GM18511 (cell line): ENCODE measurements at regions not wholly inside any gene's neighbourhood (a gene's known extent, or its start where the extent isn't known, plus 50 kb on each side); places are given as distances from the start of the nearest gene placed in this dataset.
"Not testable (repeated sequence)": the region's sequence is repeated elsewhere in the genome, so short reads cannot be mapped to it uniquely, and the experiment has no call there.

Experiments
- ATAC-seq: cut with Tn5 transposase; IDR thresholded peaks from one replicate; pipeline ENCODE4 v1.9.1; 2021; ENCODE audit warnings: mild to moderate bottlenecking, moderate library complexity; ENCODE audit not compliant: unreplicated experiment

DNA sequence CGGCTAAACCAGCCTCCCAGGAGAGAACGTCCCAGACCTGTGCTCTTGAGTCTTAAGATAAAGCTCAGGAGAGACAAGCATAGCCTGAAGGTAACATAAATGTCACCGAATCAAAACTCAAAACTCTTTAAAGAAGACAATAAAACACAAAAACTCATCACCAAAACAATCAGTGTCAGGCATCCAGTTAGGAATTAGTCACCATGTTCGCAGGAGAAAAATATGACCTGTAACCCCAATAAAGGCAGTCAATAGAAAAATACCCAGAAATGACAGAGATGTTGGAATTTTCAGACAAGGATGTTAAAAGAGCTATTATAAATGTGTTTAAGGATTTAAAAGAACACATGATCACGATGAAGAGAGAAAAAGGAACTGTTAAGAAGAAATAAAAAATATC, 352.4 kb downstream of the BRD1 start:
- ATAC-seq = no peak

DNA sequence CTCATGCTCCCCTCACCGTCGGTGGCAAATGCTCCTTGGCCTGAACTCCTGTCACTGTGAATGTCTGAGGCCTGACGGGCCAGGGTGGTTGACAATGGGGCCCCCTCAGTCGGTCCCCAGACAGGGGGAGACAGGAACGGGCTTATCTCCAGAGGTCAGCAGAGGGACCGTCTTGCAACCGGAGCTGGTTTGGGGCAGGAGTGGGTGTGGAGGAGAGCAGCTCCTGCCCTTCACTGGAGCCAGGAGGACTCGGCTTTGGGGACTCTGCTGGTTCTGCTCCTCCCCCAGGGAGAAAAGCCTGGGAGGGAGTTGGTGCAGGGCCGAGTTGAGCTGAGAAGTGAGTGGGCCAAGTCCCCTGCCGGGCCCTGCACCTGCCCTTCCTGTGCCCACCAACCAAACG, 354.4 kb downstream of the BRD1 start:
- ATAC-seq = no peak

DNA sequence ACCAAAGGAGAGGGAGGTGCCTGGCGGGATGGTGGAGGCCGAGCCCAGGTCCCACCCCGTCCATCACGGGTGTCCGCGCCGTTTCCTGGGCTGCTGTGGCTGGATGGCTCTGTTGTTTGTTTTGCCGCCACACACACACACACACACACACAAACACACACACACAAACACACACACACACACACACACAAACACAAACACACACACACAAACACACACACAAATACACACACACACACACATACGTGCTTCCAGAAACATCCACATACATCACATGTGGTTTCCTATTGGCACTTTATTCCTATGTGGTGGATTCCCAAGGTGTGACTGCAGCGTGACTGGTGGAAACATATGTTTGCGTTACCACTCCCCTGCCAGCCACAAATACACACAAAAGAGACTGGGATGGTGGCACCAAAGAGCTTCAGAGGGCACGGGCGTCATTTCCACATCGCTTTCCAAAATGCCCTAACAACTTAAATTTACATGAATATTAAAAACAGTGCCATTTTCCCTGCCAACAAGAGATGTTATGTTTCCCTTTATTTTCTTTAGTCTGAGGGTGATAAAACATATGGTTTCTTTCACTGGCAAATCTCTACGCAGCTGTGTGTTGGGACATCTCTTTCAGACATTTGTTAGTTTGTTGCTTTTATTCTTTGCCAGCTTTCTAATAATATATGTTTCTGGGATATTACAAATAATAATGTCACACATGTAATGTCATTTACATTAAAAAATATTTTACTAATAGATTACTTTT, 356.8 kb downstream of the BRD1 start:
- ATAC-seq = no peak

DNA sequence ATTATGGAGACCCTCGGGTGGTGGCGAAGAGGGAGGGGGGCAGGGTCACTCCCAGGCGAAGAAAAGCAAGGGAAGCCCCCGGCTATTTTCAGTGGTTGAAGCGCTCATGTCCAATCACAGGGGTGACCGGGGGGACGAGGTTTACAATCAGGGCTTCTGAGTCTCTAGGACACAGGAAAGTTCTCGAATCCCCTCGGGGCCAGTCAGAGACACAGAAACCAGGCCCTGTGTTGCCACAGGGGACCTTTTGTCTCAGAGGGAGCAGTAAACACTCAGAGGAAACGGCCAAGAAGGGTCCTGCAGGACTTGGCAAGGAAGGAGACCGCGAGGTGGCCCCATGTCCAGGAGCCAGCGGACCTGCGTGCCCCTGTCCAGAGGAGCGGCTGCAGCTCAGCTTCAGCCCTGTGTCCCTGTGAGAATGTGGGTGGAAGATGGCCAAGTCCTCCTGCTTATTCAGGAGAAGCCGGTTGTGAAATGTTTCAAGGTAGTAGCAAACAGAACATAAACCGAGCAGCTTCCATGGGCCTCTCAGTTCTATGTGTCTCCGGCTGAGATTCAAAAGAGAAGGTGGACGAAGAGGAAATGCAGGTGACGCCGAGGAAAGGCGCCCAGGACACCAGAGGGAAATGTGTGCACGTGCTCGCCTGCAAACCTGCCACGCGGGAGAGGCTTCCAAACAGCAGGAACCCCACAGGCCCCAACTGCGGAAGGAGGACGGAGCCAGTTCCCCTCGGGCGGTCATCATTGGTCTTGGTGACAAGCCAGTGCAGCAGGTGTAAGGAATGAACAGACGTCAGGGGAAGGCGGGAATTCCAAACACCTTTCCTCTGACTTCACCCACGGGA, 357.6 kb downstream of the BRD1 start:
- ATAC-seq = no peak

DNA sequence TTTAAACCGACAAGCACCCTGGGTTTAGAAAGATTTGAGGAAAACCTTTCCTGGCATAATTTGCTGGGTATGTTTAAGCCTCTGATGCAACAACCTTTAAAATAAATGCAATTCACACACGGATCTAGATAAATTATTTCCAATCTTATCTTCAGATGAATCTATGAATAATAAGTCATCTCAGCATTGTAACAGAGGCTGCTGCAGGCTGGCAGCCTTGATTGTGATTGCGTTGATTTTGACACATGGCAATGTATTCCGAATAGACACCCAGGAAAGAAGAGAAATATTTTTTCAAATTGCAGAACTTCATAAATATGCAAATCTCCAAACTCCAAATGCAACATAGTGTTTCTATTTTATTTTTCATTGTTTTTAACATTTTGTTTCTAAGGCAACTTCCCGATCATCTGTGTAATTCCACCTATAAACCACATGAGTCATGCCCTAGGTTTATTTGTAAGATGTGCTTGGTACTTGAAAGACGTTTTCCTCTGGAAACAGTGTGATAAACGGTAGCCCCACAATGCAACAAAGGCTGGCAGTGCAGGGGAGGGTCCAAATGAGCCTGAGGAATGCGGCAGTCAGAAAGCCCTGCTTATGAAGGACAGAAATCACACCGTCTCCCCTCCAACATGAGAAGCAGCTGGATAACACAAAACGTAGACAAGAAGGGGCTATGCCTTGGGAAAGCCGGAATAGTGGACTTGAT, 359.0 kb downstream of the BRD1 start:
- ATAC-seq = no peak

DNA sequence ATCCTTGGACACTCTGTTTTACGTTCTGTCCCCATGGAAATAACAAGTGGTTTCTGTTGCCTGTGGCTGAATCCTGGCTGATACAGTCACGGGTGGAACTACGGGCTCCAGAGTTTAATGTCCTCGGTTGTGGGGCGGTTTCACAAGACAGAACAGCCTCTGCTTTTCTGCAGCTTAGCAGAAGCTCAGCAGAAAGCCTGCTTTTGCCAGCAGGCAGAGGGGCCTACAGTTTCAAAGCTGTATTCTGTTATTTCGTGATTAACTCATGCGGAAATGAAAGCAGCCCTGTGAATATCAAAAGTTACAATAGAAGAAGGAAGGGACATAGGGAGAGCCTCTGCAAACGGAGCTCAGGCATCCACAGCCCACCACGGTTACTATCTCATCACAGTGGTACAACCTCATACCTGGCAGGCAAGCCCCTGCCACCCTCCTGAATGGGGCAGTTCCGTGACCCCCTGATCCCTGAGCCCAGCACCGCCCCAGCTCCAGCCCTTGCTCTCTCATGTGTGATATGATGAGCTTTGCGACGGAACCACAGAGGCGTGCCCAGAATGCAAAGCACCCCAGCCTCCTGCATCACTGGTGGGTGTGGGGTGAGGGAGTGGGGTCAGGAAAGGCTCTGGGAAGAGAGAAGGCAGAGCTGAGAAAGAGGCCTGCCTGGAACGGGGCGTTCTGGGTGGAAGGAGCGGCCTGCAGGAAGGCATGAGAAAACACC, 360.6 kb downstream of the BRD1 start:
- no peak for ATAC-seq

DNA sequence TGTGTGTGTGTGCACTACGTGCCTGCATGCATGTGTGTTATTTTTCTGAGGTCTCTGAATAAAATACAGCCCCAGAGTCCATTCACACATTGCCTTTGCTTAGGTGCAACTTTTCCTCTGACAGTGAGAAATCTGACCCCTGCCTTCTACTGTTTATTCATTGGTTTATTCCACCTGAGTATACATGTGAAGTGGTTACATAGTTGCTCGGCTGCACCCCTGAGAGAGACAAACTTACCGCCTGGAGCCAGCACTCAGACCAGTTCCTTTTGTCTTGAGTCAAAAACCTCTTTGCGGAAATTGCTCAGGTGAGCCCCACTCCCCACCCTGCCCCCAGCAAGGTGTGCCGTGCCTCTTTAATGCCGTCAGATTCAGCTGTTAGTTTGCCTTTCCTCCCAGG, 363.6 kb downstream of the BRD1 start:
- ATAC-seq = no peak

DNA sequence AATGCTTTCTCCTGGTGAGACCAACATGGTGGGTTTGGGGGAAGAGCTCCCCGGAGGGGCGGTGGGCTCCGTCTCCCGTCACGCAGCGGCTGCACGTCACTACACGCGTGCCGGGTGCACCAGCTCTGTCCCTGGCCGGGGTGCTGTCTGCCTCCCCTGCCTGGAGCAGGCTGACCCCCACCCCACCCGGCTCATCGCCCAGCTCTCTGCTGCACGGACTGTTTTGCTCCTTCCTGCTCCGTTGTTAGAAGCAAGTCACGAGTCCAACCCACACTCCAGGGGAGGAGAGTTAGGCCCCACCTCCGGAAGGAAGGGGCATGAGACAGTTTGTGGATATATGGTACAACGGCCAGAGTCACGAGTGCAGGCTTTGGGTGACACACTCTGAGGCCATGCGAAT, 364.9 kb downstream of the BRD1 start:
- no peak for ATAC-seq

DNA sequence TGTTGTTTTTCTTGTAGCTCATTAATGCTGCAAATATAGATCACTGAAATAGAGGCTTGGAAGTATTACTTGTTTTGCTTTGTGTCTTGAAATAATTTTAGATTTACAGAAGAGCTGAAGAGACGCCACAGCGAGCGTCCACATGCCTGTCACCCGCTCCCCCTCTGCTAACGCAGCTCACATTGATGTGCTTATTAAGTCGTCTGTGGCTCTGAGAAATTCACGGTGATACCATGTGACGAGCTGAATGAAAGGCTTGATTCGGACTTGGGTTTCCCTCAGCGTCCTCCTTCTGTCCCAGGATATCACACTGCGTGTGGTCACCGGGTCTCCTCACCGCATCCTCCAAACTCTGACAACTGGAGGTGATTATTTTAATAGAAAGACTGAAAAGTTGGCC, 365.4 kb downstream of the BRD1 start:
- ATAC-seq = no peak

DNA sequence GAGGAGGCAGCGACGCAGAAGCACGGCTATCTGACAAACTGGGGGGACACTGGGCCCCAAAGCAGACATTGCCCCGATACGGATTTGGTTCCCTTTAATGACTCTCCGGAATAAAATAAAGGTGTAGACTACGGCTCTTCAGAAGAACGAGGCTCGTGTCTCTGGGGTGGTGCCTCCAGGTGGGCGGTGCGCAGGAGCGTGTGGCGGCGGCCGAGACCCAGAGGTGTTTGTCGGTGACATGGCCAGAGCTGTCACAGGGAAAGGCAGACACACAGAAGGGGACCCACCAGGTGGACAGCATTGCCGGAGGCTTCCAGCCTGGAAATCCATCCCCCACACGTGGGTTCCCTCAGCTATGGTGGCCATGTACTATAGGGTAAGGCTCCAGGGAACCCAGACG, 366.0 kb downstream of the BRD1 start:
- no peak for ATAC-seq

DNA sequence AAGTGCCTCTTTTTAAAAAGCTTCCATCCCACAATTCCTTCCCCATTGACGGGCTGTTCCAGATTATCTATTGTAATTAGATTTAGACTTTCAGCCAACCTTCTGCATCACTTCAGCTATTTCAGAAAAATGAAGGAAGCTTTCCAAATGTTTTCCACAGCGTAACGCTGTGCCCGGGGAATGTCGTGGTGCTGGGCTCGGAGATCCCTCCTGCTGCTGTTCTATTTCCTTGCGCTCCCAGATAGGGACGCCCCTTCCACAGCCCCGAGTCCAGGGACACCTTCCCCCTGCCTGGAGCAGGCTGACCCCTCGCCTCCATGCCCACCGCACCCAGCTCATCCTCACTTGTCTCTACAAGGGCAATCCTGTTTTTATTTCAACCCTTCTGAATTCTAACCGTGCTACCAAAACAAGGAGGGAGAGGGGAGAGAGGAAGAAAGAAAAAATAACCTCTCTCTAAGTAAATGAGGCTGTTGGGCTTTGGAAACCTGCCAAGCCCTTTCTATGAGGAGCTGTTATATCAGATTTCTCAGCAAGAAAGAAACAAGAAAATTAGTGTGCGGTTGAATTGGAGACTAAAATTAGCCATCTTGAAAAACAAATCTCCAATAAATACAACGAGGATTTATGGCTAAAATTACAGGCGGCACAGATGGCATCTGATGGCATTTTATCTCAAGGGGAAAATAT, 366.9 kb downstream of the BRD1 start:
- ATAC-seq = no peak

DNA sequence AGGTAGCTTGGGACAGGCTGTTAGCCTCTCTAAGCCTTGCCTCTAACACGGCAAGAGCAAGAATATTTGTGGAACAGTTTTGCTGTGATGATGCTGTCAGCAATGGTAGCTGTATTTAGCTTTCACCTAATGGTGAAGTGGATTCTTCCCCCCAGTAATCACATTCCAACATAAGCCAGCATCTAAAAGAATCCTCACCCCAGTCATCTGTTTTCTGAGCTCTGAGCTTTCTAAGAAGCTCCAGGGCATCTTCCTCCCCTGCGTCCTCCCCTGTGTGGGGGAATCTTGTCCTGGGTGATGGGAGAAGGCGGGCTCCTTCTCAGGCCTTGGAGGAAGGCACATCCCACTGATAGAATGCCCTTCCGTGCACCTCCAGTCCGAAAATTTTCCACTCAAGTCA, 367.6 kb downstream of the BRD1 start:
- ATAC-seq = no peak

DNA sequence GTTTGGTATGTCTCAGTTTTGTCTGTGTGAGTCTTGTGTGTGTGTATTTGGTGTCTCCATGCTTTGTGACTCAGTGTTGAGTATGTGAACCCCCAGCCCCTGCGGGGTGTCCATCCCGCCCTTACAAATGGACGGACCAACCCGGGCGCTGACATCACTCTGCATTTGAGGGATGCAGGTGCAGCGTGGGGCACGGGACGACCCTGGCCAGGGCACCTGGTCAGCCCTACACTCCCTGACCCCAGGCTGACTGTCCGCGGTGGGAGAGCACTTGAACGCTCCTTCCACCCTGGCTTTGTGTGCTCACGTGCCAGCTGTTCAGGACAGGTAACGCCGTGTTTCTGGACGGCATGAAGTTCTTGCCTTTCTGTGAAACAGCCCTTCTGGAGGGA, 369.0 kb downstream of the BRD1 start:
- ATAC-seq = no peak

DNA sequence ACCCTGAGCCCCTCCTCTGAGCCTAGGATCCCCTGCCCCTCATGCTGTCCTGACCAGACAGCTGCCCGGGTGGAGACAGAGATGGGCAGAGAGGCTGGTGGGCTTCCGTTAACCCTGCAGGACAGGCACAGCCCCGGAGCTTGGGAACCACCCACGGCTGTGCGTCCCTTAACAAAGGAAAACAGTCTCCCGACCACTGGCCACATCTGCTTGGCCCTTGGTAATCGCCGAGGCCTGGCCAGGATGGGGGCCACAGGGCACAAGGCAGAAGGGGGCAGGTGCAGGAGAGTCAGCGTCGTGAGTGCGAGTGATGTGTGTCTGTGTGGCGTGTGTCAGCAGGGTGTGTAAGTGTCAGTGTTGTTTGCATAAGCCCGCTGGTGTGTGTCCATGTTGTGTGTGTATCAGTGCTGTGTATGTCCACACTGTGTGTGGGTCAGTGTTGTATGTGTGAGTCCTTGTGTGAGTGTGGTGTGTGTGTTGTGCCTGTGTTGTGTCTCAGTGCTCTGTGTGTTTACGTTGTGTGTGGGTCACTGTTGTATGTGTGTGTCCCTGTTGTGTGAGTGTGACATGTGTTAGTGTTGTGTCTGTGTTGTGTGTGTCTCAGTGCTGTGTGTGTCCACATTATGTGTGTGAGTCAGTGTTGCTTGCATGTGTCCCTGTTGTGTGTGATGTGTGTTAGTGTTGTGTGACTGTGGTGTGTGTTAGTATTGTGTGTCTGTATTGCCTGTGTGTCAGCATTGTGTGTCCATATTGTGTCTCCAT, 369.5 kb downstream of the BRD1 start:
- no peak for ATAC-seq

DNA sequence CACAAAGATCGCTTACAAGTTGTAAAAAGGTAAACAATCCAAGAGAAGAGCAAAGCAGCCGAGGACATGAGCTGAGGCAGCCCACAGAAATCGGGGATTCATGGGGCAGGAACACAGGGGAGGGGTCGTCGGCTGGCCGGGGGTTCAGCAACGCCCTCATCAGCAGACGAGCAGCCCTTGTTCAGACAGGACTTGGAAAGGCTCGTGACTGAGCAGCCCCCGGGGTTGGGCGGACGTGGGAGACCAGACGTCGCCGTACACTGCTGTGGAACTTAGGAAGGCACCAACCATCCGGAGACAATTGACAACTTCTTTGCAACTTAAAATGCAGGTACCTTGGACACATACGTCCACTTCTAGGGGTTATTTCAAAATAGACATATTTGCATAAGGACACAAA, 370.5 kb downstream of the BRD1 start:
- no peak for ATAC-seq

DNA sequence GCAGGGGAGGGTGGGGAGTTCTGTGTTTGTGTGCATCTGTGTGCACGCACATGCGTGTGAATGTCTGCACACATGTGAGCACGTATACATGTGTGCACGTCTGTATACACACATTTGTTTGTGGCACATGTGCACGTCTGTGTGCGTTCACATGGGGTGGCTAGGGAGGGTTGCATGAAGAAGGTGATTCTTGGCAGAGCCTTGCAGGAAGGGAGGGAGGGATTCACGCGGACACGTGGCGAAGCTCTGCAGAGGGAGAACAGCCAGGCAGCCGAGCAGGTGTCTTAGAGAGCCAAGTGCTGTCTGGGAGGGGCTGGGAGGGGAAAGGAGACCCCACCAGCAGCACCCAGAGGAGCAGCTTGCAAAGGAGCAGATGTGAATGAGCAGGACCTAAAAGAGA, 372.1 kb downstream of the BRD1 start:
- ATAC-seq = no peak

DNA sequence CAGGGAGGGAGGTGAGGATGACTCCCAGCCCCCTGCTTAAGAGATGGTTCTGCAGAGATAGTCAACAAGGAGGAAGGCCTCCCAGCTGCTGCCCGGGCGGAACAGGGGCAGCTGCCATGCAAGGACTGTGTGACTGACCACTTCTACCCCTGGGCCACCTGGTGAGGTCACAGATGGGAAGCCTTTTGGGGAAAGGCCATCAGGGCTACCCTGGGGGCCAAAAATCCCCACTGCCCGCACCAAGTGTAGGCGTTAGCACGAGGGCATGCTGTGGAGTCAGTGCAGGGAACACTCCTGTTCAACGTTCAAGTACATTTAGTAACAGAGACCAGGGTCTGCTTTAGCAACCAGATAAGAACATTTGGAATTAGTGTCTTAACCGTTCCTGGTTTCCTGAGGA, 372.9 kb downstream of the BRD1 start:
- no peak for ATAC-seq

DNA sequence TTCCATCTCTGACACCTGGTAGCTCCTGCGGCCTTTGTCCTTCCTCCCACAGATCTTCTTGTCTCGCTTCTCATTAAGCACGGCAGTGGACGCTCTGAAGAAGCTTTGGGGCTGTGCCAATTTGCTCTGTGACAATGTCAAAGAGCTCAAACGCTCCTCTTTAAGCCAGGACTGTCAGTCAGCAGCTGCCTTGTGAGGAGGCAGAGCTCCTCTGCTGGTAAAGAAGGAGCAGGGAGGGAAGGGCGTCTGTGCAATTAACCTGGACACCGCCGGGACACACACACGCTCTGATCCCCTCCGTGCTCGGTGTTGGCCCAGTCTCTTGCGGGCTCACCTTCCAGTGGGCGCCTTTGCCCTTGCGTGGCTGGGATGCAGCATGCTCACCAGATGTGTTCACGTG, 373.9 kb downstream of the BRD1 start:
- no peak for ATAC-seq

DNA sequence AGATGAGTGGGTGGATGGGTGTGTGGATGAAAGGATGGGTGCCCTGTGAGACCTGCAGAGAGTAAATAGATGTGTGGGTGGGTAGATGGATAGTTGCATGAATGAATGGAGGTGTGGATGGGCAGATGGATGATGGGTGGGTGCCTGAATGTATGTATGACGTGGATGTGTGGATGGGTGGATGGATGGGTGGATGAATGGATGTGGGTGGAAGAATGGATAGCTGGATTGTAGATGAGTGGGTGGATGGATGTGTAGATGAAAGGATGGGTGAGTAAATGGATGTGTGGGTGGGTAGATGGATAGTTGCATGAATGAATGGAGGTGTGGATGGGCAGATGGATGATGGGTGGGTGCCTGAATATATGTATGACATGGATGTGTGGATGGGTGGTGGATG, 374.7 kb downstream of the BRD1 start:
- not testable (repeated sequence) for ATAC-seq
